H1 (cell line): ENCODE measurements at regions not wholly inside any gene's neighbourhood (a gene's known extent, or its start where the extent isn't known, plus 50 kb on each side); places are given as distances from the start of the nearest gene placed in this dataset.

Experiments used
- KDM5A ChIP-seq: fragments of 200-600 bp; IDR thresholded peaks from 2 replicates; pipeline ENCODE4 v1.7.1; 2012; ENCODE audit warnings: mild to moderate bottlenecking, low read length, inconsistent platforms, mixed read lengths
- TF ChIP-seq, protein P1 (sequence below): IDR thresholded peaks from 2 replicates; pipeline ENCODE4 v1.6.1; 2011; ENCODE audit warnings: low read length, improper control_type of control experiment

DNA sequence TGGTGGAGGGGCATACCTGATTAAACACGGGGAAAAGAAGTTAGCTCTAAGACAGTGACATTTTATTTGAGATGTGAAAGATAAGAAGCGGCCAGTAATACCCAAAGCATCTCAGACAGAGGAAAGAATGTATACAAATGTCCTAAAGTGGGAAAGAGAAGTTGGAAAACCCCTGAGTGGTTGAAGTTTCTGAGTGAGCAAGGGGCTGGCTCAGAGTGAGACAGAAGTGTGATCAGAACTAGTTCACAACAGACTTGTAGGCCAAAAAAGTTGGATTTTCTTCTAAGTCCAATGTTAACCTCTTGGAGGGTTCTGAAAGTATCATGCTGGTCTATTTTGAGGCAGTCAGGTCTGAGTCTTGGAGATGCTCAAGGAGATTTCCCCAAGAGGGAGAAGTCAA, 608.7 kb downstream of the SOX6 start (continued):
- TF ChIP-seq, protein P1, sequence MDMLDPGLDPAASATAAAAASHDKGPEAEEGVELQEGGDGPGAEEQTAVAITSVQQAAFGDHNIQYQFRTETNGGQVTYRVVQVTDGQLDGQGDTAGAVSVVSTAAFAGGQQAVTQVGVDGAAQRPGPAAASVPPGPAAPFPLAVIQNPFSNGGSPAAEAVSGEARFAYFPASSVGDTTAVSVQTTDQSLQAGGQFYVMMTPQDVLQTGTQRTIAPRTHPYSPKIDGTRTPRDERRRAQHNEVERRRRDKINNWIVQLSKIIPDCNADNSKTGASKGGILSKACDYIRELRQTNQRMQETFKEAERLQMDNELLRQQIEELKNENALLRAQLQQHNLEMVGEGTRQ = no peak
- no peak for TF ChIP-seq KDM5A
- TF ChIP-seq, all 59 proteins: peak for 0
